HUES6 (cell line): ENCODE measurements at regions not wholly inside any gene's neighbourhood (a gene's known extent, or its start where the extent isn't known, plus 50 kb on each side); places are given as distances from the start of the nearest gene placed in this dataset.

Experiments used
- H3K27ac ChIP-seq: 2 replicates; pipeline ENCODE4 v1.7.0; 2013; ENCODE audit warnings: low read depth, mild to moderate bottlenecking, low read length, inconsistent platforms
- H3K27me3 ChIP-seq: 2 replicates; pipeline ENCODE4 v1.6.1; 2013; ENCODE audit warnings: low read length; ENCODE audit not compliant: control insufficient read depth, insufficient read depth
- H3K36me3 ChIP-seq: 2 replicates; pipeline ENCODE4 v1.6.1; 2013; ENCODE audit warnings: low read length; ENCODE audit not compliant: control insufficient read depth, insufficient read depth
- H3K4me1 ChIP-seq: 2 replicates; pipeline ENCODE4 v1.6.1; 2013; ENCODE audit warnings: low read length; ENCODE audit not compliant: control insufficient read depth, insufficient read depth
- H3K4me3 ChIP-seq: 2 replicates; pipeline ENCODE4 v1.5.1; 2013; ENCODE audit warnings: low read depth, low read length
- H3K9ac ChIP-seq: one replicate; pipeline ENCODE4 v1.6.1; 2013; ENCODE audit warnings: mild to moderate bottlenecking, low read length
- H3K9me3 ChIP-seq: 2 replicates; pipeline ENCODE4 v1.6.1; 2013; ENCODE audit warnings: low read depth, low read length; ENCODE audit not compliant: control insufficient read depth, insufficient read depth

DNA sequence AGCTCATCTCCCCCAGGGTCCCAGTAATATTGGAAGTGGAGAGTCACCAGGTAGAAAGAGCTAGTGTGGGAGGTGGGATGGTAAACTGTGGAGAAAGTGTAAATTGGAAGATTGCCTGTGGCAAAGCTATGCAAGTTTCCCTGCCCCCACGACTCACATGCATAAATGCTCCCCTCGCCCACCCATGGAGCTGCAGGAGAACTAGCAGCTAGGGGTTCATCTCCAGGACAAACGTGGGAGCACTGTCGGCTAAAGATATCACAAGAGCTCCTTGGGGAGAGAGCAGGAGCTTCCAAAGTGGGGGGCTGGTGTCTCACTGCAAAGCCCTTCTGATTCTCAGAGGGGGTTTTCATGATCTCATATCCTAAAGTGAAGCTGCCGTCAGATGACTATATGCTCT, 91.4 kb upstream of the PLCL2 start:
- Histone ChIP-seq H3K9ac (no peak overlapping the region), H3K27me3 (no peaks in the 10 kb centered on the region), H3K27ac (no peak overlapping the region), H3K4me3 (0 out of 2 replicates have a peak overlapping the region, but pooled peaks have one; percentile 3), H3K4me1 (peaks cover 32% of the 10 kb centered on the region), H3K9me3 (no peaks in the 10 kb centered on the region), H3K36me3 (no peaks in the 10 kb centered on the region)

DNA sequence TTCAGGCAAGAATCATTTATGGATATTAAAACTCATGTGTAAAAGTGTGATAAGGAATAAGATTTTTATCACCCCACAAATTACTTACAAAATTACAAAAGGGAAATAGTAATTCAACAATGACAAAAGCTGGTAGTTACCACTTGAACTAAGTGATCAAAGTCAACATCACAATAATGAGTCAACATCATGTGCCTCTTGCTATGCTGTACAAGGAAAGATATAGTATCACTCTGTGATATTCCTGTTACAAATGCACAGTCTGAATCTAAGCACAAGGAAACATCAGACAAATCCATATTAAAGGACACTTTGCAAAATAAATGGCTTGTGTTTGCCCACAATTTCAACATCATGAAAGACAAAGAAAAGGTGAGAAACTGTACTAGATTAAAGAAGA, 90.5 kb upstream of the PLCL2 start:
- Histone ChIP-seq H3K9ac (no peak overlapping the region), H3K36me3 (no peaks in the 10 kb centered on the region), H3K27me3 (no peaks in the 10 kb centered on the region), H3K4me3 (no peak overlapping the region), H3K27ac (no peak overlapping the region), H3K9me3 (peaks cover 6% of the 10 kb centered on the region; the same call in 1 of the 2 replicates), H3K4me1 (peaks cover 31% of the 10 kb centered on the region)

DNA sequence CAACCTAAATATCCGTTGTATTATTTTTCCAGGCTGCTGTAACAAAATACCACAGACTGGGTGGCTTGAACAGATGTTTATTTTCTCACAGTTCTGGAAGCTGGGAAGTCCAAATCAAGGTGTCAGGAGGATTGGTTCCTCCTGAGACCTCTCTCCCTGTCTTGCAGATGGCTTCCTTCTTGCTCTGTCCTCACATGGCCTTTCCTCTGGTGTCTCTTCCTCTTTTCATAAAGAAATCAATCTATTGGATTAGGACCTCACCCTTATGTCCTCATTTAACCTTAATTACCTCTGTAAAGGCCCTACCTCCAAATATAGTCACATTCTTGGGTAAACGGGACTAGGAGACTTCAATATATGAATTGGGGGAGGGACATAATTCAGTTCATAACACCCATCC, 89.2 kb upstream of the PLCL2 start:
- H3K36me3 ChIP-seq, result no peaks in the 10 kb centered on the region
- peaks cover 20% of the 10 kb centered on the region for H3K4me1 ChIP-seq
- no peaks in the 10 kb centered on the region for H3K27me3 ChIP-seq
- no peak overlapping the region for H3K27ac ChIP-seq
- H3K9ac ChIP-seq, result no peak overlapping the region
- H3K4me3 ChIP-seq, result no peak overlapping the region
- peaks cover 7% of the 10 kb centered on the region; the same call in 1 of the 2 replicates for H3K9me3 ChIP-seq

DNA sequence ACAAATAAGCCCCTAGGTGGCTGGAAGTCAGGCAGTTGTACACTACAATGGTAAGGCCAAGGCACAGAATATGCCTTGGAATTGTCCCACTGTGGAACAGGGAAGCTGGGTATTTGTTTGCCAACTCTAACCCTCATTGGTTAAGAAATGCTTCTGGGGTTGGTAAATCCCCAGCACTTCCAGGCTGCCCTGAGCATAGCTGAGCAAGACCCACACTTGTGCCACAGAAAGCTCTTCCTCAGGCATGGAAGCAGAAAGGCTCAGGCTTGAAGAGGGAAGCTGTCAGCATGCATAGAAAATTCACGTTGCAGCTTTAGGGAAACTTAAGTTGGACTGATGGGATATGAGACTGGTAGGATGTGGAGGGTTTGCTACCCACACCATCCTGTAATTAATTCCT, 86.9 kb upstream of the PLCL2 start:
- H3K9ac ChIP-seq, result no peak overlapping the region
- no peaks in the 10 kb centered on the region for H3K36me3 ChIP-seq
- H3K9me3 ChIP-seq, result peaks cover 7% of the 10 kb centered on the region; the same call in 1 of the 2 replicates
- H3K27ac ChIP-seq, result no peak overlapping the region
- no peaks in the 10 kb centered on the region for H3K27me3 ChIP-seq
- H3K4me1 ChIP-seq, result peaks cover 16% of the 10 kb centered on the region
- H3K4me3 ChIP-seq, result no peak overlapping the region

DNA sequence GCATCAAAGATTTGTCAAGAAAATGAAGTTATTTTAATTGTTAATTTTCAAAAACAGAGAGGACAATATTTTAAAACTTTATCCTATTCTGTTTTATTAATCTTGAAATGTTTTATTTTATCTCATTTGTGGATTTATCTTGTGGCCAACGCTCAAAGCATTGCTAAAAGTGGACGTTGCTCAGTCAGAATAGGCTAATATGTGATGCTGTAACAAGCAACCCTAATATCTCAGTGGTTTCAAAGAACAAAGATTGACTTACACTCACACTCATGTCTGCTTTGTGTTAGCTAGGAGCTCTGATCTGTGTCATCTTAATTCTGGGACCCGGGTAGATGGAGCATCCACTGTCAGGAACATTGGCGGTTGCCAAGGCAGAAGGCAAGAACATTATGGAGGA, 86.0 kb upstream of the PLCL2 start:
- Histone ChIP-seq H3K9ac (no peak overlapping the region), H3K27me3 (no peaks in the 10 kb centered on the region), H3K27ac (no peak overlapping the region), H3K9me3 (peaks cover 7% of the 10 kb centered on the region; the same call in 1 of the 2 replicates), H3K4me1 (peaks cover 7% of the 10 kb centered on the region), H3K4me3 (no peak overlapping the region), H3K36me3 (no peaks in the 10 kb centered on the region)

DNA sequence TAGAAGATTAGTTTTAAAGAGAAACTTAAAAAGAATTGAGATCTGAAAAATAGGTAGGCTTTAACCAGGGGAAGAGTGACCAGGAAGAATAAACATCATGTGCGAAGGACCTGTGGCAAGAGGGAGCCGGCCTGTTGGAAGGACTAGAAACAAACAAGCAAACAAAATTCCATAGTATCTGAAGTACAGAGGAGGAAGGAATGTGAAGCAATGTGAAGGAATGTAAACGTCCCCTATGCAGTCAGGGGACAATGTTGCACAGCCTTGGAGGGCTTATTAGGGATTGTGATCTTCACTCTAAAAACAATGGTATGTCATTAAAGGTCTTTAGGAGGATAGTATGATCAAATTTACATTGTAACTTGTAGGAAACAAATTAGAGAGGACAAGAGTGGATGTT, 84.4 kb upstream of the PLCL2 start:
- no peak overlapping the region for H3K9ac ChIP-seq
- H3K9me3 ChIP-seq, result peaks cover 7% of the 10 kb centered on the region; the same call in 1 of the 2 replicates
- H3K36me3 ChIP-seq, result no peaks in the 10 kb centered on the region
- no peaks in the 10 kb centered on the region for H3K27me3 ChIP-seq
- no peak overlapping the region for H3K27ac ChIP-seq
- no peak overlapping the region for H3K4me3 ChIP-seq
- H3K4me1 ChIP-seq, result no peaks in the 10 kb centered on the region

DNA sequence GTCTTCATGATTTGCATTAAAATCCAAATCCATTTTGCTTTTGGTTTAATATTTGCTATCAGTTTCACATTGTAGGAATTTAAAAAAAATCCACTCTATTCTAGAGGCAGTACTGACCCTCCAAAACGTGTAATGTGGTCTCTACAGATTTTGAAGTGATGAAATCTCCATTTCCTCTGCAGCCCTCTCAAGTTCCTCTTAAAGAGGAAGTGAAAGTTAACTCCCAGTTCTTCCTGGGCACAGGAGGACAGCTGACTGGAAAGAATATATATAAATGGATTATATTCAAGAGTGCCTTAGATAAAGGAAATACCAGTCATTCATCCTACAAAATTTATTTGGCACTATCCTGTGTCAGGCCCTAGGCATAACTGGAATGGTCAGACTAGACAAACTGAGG, 83.5 kb upstream of the PLCL2 start:
- no peaks in the 10 kb centered on the region for H3K4me1 ChIP-seq
- no peak overlapping the region for H3K4me3 ChIP-seq
- H3K27ac ChIP-seq, result no peak overlapping the region

DNA sequence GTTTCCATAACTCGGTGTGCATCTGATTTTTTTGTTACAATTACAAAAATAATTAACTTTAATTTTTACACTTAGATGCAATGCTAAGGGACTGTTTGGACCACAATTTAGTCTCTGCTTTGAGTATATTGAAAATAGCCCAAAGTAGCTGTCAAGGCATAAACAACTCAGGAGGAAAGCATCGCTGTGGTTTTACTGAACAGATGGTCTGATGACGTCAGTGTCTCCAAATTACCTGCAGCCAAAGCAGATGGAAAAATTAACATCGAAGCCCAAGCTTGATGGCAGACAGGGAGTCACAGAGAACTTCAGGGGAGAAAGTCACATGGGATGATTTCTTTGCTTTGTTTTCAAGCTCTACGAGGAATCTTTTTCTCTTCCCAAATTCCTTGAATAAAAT, 83.1 kb upstream of the PLCL2 start:
- no peak overlapping the region for H3K9ac ChIP-seq
- H3K4me3 ChIP-seq, result no peak overlapping the region
- no peaks in the 10 kb centered on the region for H3K4me1 ChIP-seq
- no peaks in the 10 kb centered on the region for H3K36me3 ChIP-seq
- H3K9me3 ChIP-seq, result peaks cover 7% of the 10 kb centered on the region; the same call in 1 of the 2 replicates
- no peak overlapping the region for H3K27ac ChIP-seq
- no peaks in the 10 kb centered on the region for H3K27me3 ChIP-seq

More for the DNA sequence above, 83.5 kb upstream of the PLCL2 start:
- no peaks in the 10 kb centered on the region for H3K36me3 ChIP-seq
- no peak overlapping the region for H3K9ac ChIP-seq
- no peaks in the 10 kb centered on the region for H3K27me3 ChIP-seq
- H3K9me3 ChIP-seq, result peaks cover 7% of the 10 kb centered on the region; the same call in 1 of the 2 replicates

DNA sequence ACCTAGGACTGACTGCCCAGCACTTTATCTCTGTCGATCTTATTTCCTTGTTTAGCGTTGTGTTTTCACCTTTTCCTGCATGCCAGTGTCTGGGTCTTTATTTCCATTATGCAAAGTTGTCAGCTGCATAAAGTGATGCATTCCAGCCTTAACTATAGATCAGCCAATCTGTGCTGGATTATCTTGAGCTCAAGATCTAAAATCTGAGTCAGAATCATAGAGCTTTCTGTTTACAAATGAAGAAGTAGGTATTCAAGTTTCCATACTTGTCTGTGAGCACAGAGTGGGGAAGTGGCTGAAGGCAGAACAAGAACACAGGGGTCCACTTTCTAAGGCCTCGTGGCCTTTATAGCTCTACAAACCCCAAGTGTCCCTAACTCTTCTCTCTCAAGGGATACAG, 82.4 kb upstream of the PLCL2 start:
- no peak overlapping the region for H3K4me3 ChIP-seq
- no peaks in the 10 kb centered on the region for H3K27me3 ChIP-seq
- H3K9ac ChIP-seq, result no peak overlapping the region
- no peaks in the 10 kb centered on the region for H3K4me1 ChIP-seq
- H3K9me3 ChIP-seq, result peaks cover 7% of the 10 kb centered on the region; the same call in 1 of the 2 replicates
- no peaks in the 10 kb centered on the region for H3K36me3 ChIP-seq
- H3K27ac ChIP-seq, result no peak overlapping the region

DNA sequence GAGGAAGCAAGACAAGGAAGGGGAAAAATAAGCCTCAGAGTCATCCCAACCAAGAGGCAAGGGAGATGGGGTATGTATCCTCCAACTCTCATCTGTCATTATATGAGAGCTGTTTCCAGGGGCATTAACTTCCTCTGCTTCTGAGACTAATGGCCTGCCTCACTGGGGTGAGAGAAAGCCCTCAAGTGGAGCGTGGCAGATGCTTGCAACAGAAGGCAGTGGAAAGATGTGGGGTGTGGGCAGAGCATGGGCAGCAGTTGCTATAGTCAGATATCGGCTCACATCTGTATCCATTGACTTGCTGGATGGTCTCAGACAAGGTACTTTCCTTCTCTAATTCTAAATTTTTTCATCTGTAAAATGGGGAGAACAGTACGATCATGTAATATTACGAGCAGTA, 81.7 kb upstream of the PLCL2 start:
- Histone ChIP-seq H3K36me3 (no peaks in the 10 kb centered on the region), H3K27ac (no peak overlapping the region), H3K4me3 (no peak overlapping the region), H3K9me3 (peaks cover 7% of the 10 kb centered on the region; the same call in 1 of the 2 replicates), H3K9ac (no peak overlapping the region), H3K27me3 (no peaks in the 10 kb centered on the region), H3K4me1 (no peaks in the 10 kb centered on the region)

DNA sequence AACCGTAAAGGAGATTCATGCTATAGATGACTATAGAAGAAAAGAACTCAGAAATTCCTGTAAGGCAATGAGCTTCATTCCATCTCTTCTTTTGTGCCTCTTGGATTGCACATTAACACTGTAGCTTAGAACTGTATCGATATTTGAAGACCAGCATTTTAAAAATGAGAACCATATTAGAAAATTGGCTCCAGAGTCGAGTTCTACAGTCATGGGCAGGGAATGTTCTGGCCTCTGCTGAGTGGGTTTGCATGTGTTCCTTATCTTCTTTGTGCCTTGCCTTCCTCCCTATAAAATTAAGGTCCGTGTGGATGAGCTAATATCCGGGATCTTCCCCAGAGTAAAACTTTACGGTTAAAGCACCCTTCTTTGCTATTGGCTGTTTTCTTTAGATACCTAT, 77.4 kb upstream of the PLCL2 start:
- no peak overlapping the region for H3K9ac ChIP-seq
- no peaks in the 10 kb centered on the region for H3K27me3 ChIP-seq
- no peak overlapping the region for H3K4me3 ChIP-seq
- peaks cover 22% of the 10 kb centered on the region for H3K4me1 ChIP-seq
- H3K27ac ChIP-seq, result no peak overlapping the region
- no peaks in the 10 kb centered on the region for H3K9me3 ChIP-seq
- no peaks in the 10 kb centered on the region for H3K36me3 ChIP-seq
